COLO668 (cell line): ENCODE measurements at regions not wholly inside any gene's neighbourhood (a gene's known extent, or its start where the extent isn't known, plus 50 kb on each side); places are given as distances from the start of the nearest gene placed in this dataset.
"Not testable (repeated sequence)": the region's sequence is repeated elsewhere in the genome, so short reads cannot be mapped to it uniquely, and the experiment has no call there.

ENCODE experiments used
- DNase-seq: peaks from one replicate; lab custom pipeline; 2025; ENCODE audit not compliant: unreplicated experiment; lab: John Stamatoyannopoulos, UW

- no peak for DNase-seq
These were observed 650.0 kb upstream of the STXBP6 start for GRCh38 chr14:25699981-25700380.

- DNase-seq = no peak
These were observed 648.2 kb upstream of the STXBP6 start for GRCh38 chr14:25698111-25698510.

- no peak for DNase-seq
These were observed 646.2 kb upstream of the STXBP6 start for GRCh38 chr14:25696176-25696575.

GRCh38 chr14:25685004-25685403 is 635.1 kb upstream of the STXBP6 start:
- DNase-seq = no peak

GRCh38 chr14:25680934-25681333 is 631.0 kb upstream of the STXBP6 start:
- DNase-seq = no peak

GRCh38 chr14:25680511-25680910 is 630.6 kb upstream of the STXBP6 start:
- not testable (repeated sequence) for DNase-seq

GRCh38 chr14:25677111-25677510 is 627.2 kb upstream of the STXBP6 start:
- no peak for DNase-seq

GRCh38 chr14:25667387-25667786 is 617.4 kb upstream of the STXBP6 start:
- DNase-seq = no peak

GRCh38 chr14:25666877-25667276 is 616.9 kb upstream of the STXBP6 start:
- no peak for DNase-seq

- no peak for DNase-seq
These were observed 609.0 kb upstream of the STXBP6 start for GRCh38 chr14:25658988-25659387.

GRCh38 chr14:25630447-25630846 is 580.5 kb upstream of the STXBP6 start:
- no peak for DNase-seq

- DNase-seq = no peak
These were observed 579.0 kb upstream of the STXBP6 start for GRCh38 chr14:25628978-25629377.

GRCh38 chr14:25628390-25628789 is 578.4 kb upstream of the STXBP6 start:
- DNase-seq = no peak

GRCh38 chr14:25626986-25627385 is 577.0 kb upstream of the STXBP6 start:
- no peak for DNase-seq

GRCh38 chr14:25622763-25623162 is 572.8 kb upstream of the STXBP6 start:
- DNase-seq = no peak

GRCh38 chr14:25620515-25620914 is 570.6 kb upstream of the STXBP6 start:
- DNase-seq = no peak

- DNase-seq = no peak
These were observed 565.2 kb upstream of the STXBP6 start for GRCh38 chr14:25615174-25615573.

- no peak for DNase-seq
These were observed 557.2 kb upstream of the STXBP6 start for GRCh38 chr14:25607192-25607591.

- DNase-seq = no peak
These were observed 552.2 kb upstream of the STXBP6 start for GRCh38 chr14:25602106-25602505.

- no peak for DNase-seq
These were observed 538.8 kb upstream of the STXBP6 start for GRCh38 chr14:25588751-25589150.

GRCh38 chr14:25574628-25575325 is 524.8 kb upstream of the STXBP6 start:
- no peak for DNase-seq

GRCh38 chr14:25570483-25570882 is 520.5 kb upstream of the STXBP6 start:
- no peak for DNase-seq

GRCh38 chr14:25557466-25557865 is 507.5 kb upstream of the STXBP6 start:
- DNase-seq = no peak
